OCI-LY7 (cell line): ENCODE measurements at regions not wholly inside any gene's neighbourhood (a gene's known extent, or its start where the extent isn't known, plus 50 kb on each side); places are given as distances from the start of the nearest gene placed in this dataset.

Source experiments
- EZH2phosphoT487 ChIP-seq: fragments of 200-600 bp; sonication (generic); IDR thresholded peaks from 2 replicates; pipeline ENCODE4 v1.6.1; 2018; ENCODE audit warnings: low read depth, borderline replicate concordance, mild to moderate bottlenecking, mixed run types, antibody characterized with exemption, low read length, moderate library complexity, mixed read lengths
- TF ChIP-seq, protein P1 (sequence below): fragments of 200-600 bp; sonication (generic); conservative IDR thresholded peaks from 2 replicates; pipeline ENCODE4 v1.5.1; 2014; ENCODE audit warnings: mild to moderate bottlenecking, antibody characterized with exemption, low read length, moderate library complexity, mixed read lengths

DNA sequence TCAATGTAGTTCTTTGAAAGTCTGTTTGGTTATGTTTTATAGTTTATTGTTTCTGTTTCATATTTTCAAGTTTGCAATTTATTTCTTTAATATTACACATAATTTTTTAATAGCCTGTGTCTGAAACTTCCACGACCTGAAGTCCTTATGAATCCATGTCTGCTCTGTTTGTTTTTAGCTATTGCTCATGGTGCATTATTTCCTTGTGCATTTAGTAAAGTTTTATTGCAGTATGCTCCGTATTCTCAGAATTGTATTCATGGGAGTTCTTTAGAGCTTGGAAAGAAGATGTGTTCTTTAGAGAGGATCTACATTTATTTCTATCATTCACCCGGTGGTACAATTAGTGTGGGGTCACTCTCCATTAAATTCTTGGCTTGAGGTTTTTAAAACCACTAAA lies 133.2 kb upstream of the NFIB start:
- TF ChIP-seq, protein P1, sequence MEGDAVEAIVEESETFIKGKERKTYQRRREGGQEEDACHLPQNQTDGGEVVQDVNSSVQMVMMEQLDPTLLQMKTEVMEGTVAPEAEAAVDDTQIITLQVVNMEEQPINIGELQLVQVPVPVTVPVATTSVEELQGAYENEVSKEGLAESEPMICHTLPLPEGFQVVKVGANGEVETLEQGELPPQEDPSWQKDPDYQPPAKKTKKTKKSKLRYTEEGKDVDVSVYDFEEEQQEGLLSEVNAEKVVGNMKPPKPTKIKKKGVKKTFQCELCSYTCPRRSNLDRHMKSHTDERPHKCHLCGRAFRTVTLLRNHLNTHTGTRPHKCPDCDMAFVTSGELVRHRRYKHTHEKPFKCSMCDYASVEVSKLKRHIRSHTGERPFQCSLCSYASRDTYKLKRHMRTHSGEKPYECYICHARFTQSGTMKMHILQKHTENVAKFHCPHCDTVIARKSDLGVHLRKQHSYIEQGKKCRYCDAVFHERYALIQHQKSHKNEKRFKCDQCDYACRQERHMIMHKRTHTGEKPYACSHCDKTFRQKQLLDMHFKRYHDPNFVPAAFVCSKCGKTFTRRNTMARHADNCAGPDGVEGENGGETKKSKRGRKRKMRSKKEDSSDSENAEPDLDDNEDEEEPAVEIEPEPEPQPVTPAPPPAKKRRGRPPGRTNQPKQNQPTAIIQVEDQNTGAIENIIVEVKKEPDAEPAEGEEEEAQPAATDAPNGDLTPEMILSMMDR, result no peak
- TF ChIP-seq EZH2phosphoT487, result no peak
